ENCODE measurements at regions not wholly inside any gene's neighbourhood (a gene's known extent, or its start where the extent isn't known, plus 50 kb on each side); places are given as distances from the start of the nearest gene placed in this dataset.
"Not testable (repeated sequence)": the region's sequence is repeated elsewhere in the genome, so short reads cannot be mapped to it uniquely, and the experiment has no call there.

GRCh38 chr12:47403681-47404080 is 302.1 kb downstream of the RPAP3 start:
- H3K4me1 ChIP-seq = no peaks in the 10 kb centered on the region
- TF ChIP-seq POLR2AphosphoS5 (IDR thresholded peaks at IDR 0.05; ENCODE audit: insufficient read depth in 1 of 2, low read depth in 1 of 2) = no peak
- TF ChIP-seq POLR2A (IDR thresholded peaks at IDR 0.05) = no peak
- H3K9me3 ChIP-seq = no peaks in the 10 kb centered on the region
- intact Hi-C loops (cut with DNase I) = no loop called here
- no peak for DNase-seq (ENCODE audit: extremely low spot score in 2 of 2)
- H3K36me3 ChIP-seq = no peaks in the 10 kb centered on the region
- no peaks in the 10 kb centered on the region for H3K27me3 ChIP-seq
- H3K27ac ChIP-seq = no peak overlapping the region
- no peak overlapping the region for H3K4me3 ChIP-seq

- H3K4me1 ChIP-seq; H3K27me3 ChIP-seq; H3K36me3 ChIP-seq; H3K9me3 ChIP-seq; H3K4me3 ChIP-seq; DNase-seq (ENCODE audit: extremely low spot score in 2 of 2); H3K27ac ChIP-seq; intact Hi-C loops (cut with DNase I): not testable (repeated sequence)
Measured at GRCh38 chr12:47401196-47401595, 304.6 kb downstream of the RPAP3 start.

GRCh38 chr12:47400266-47400665 is 305.6 kb downstream of the RPAP3 start:
- no peaks in the 10 kb centered on the region for H3K36me3 ChIP-seq
- no peak for TF ChIP-seq CTCF (IDR thresholded peaks at IDR 0.05)
- no peak for TF ChIP-seq POLR2AphosphoS5 (IDR thresholded peaks at IDR 0.05; ENCODE audit: insufficient read depth in 1 of 2, low read depth in 1 of 2)
- no peak for TF ChIP-seq POLR2A (IDR thresholded peaks at IDR 0.05)
- H3K27ac ChIP-seq = no peak overlapping the region
- no peak for DNase-seq (ENCODE audit: extremely low spot score in 2 of 2)
- no peaks in the 10 kb centered on the region for H3K4me1 ChIP-seq
- H3K9me3 ChIP-seq = no peaks in the 10 kb centered on the region
- intact Hi-C loops (cut with DNase I) = no loop called here
- H3K4me3 ChIP-seq = no peak overlapping the region
- no peaks in the 10 kb centered on the region for H3K27me3 ChIP-seq

GRCh38 chr12:47397664-47398281 is 308.1 kb downstream of the RPAP3 start:
- no peaks in the 10 kb centered on the region for H3K36me3 ChIP-seq
- no peaks in the 10 kb centered on the region for H3K4me1 ChIP-seq
- TF ChIP-seq POLR2A (IDR thresholded peaks at IDR 0.05) (no peak), CTCF (IDR thresholded peaks at IDR 0.05) (no peak), POLR2AphosphoS5 (IDR thresholded peaks at IDR 0.05; ENCODE audit: insufficient read depth in 1 of 2, low read depth in 1 of 2) (no peak)
- H3K27me3 ChIP-seq = no peaks in the 10 kb centered on the region
- no peak overlapping the region for H3K27ac ChIP-seq
- no peak overlapping the region for H3K4me3 ChIP-seq
- DNase-seq (ENCODE audit: extremely low spot score in 2 of 2) = no peak
- intact Hi-C loops (cut with DNase I) = no loop called here
- no peaks in the 10 kb centered on the region for H3K9me3 ChIP-seq

GRCh38 chr12:47396902-47397663 is 308.7 kb downstream of the RPAP3 start:
- TF ChIP-seq CTCF (IDR thresholded peaks at IDR 0.05) = no peak
- TF ChIP-seq POLR2A (IDR thresholded peaks at IDR 0.05) = no peak
- TF ChIP-seq POLR2AphosphoS5 (IDR thresholded peaks at IDR 0.05; ENCODE audit: insufficient read depth in 1 of 2, low read depth in 1 of 2) = no peak
- Histone ChIP-seq H3K4me1 (no peaks in the 10 kb centered on the region), H3K27me3 (no peaks in the 10 kb centered on the region), H3K36me3 (no peaks in the 10 kb centered on the region), H3K4me3 (no peak overlapping the region), H3K27ac (no peak overlapping the region), H3K9me3 (no peaks in the 10 kb centered on the region)
- DNase-seq (ENCODE audit: extremely low spot score in 2 of 2) = no peak
- intact Hi-C loops (cut with DNase I) = no loop called here

- Histone ChIP-seq H3K27ac (no peak overlapping the region), H3K4me3 (no peak overlapping the region), H3K4me1 (no peaks in the 10 kb centered on the region), H3K9me3 (no peaks in the 10 kb centered on the region), H3K27me3 (no peaks in the 10 kb centered on the region), H3K36me3 (no peaks in the 10 kb centered on the region)
- intact Hi-C loops (cut with DNase I) = no loop called here
- no peak for DNase-seq (ENCODE audit: extremely low spot score in 2 of 2)
- no peak for TF ChIP-seq POLR2A (IDR thresholded peaks at IDR 0.05)
- TF ChIP-seq POLR2AphosphoS5 (IDR thresholded peaks at IDR 0.05; ENCODE audit: insufficient read depth in 1 of 2, low read depth in 1 of 2) = no peak
- TF ChIP-seq CTCF (IDR thresholded peaks at IDR 0.05) = no peak
Measured at GRCh38 chr12:47394070-47394469, 311.8 kb downstream of the RPAP3 start.

Measured in vagina (tissue), 2 donors.